Erythroblast (primary cell): ENCODE measurements at regions not wholly inside any gene's neighbourhood (a gene's known extent, or its start where the extent isn't known, plus 50 kb on each side); places are given as distances from the start of the nearest gene placed in this dataset.

Source experiments
- GATA1 ChIP-seq: IDR thresholded peaks from 2 replicates; pipeline ENCODE4 v1.6.1; 2011; ENCODE audit warnings: low read depth, mild to moderate bottlenecking, control low read depth, low read length, moderate library complexity
- POLR2A ChIP-seq: IDR thresholded peaks from 2 replicates; pipeline ENCODE4 v1.6.1; 2011; ENCODE audit warnings: mild to moderate bottlenecking, low read length

- TF ChIP-seq POLR2A, result no peak
- no peak for TF ChIP-seq GATA1
Measured at GRCh38 chr10:90286941-90287340, 570.9 kb downstream of the HTR7 start.
